ENCODE measurements at regions not wholly inside any gene's neighbourhood (a gene's known extent, or its start where the extent isn't known, plus 50 kb on each side); places are given as distances from the start of the nearest gene placed in this dataset.

- TF ChIP-seq, protein P1, sequence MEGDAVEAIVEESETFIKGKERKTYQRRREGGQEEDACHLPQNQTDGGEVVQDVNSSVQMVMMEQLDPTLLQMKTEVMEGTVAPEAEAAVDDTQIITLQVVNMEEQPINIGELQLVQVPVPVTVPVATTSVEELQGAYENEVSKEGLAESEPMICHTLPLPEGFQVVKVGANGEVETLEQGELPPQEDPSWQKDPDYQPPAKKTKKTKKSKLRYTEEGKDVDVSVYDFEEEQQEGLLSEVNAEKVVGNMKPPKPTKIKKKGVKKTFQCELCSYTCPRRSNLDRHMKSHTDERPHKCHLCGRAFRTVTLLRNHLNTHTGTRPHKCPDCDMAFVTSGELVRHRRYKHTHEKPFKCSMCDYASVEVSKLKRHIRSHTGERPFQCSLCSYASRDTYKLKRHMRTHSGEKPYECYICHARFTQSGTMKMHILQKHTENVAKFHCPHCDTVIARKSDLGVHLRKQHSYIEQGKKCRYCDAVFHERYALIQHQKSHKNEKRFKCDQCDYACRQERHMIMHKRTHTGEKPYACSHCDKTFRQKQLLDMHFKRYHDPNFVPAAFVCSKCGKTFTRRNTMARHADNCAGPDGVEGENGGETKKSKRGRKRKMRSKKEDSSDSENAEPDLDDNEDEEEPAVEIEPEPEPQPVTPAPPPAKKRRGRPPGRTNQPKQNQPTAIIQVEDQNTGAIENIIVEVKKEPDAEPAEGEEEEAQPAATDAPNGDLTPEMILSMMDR (IDR thresholded peaks at IDR 0.05) = no peak
- TF ChIP-seq POLR2AphosphoS5 (IDR thresholded peaks at IDR 0.05) (no peak), POLR2A (IDR thresholded peaks at IDR 0.05) (no peak)
These were observed 358.9 kb downstream of the HRH4 start for GRCh38 chr18:24819141-24819890.

Measured in suprapubic skin (tissue), 4 donors.